H9 (cell line): ENCODE measurements at regions not wholly inside any gene's neighbourhood (a gene's known extent, or its start where the extent isn't known, plus 50 kb on each side); places are given as distances from the start of the nearest gene placed in this dataset.

Source experiments
- DNase-seq: peaks from one replicate; pipeline ENCODE4 v3.0.0-alpha.2; 2017
- H2AFZ ChIP-seq: one replicate; pipeline ENCODE4 v1.6.1; 2013; ENCODE audit warnings: mild to moderate bottlenecking, low read length, control low read depth, moderate library complexity
- H2AK5ac ChIP-seq: 2 replicates; pipeline ENCODE4 v1.6.1; 2013; ENCODE audit warnings: low read length, control low read depth, mixed read lengths; ENCODE audit not compliant: insufficient read length
- H2BK120ac ChIP-seq: one replicate; pipeline ENCODE4 v1.6.1; 2013; ENCODE audit warnings: low read depth, mild to moderate bottlenecking, low read length, control low read depth, inconsistent platforms; ENCODE audit not compliant: poor library complexity, severe bottlenecking
- H2BK12ac ChIP-seq: 2 replicates; pipeline ENCODE4 v1.6.1; 2013; ENCODE audit warnings: low read length, control low read depth, mixed read lengths, low read depth; ENCODE audit not compliant: insufficient read length
- H2BK15ac ChIP-seq: 2 replicates; pipeline ENCODE4 v1.6.1; 2013; ENCODE audit warnings: low read depth, low read length, control low read depth
- H2BK20ac ChIP-seq: one replicate; pipeline ENCODE4 v1.6.1; 2013; ENCODE audit warnings: low read depth, mild to moderate bottlenecking, low read length, control low read depth, inconsistent platforms; ENCODE audit not compliant: poor library complexity, severe bottlenecking
- H2BK5ac ChIP-seq: 2 replicates; pipeline ENCODE4 v1.6.1; 2013; ENCODE audit warnings: low read length, control low read depth, mixed read lengths; ENCODE audit not compliant: insufficient read length
- H3K14ac ChIP-seq: 2 replicates; pipeline ENCODE4 v1.6.1; 2013; ENCODE audit warnings: low read length, control low read depth; ENCODE audit not compliant: insufficient read depth
- H3K18ac ChIP-seq: 2 replicates; pipeline ENCODE4 v1.6.1; 2013; ENCODE audit warnings: low read depth, mild to moderate bottlenecking, mixed read lengths, low read length, control low read depth; ENCODE audit not compliant: insufficient read length
- H3K23ac ChIP-seq: 2 replicates; pipeline ENCODE4 v1.6.1; 2013; ENCODE audit warnings: low read length, control low read depth, mixed read lengths, low read depth; ENCODE audit not compliant: insufficient read length
- H3K23me2 ChIP-seq: 2 replicates; pipeline ENCODE4 v1.6.1; 2013; ENCODE audit warnings: low read depth, mild to moderate bottlenecking, mixed read lengths, low read length, control low read depth; ENCODE audit not compliant: insufficient read length, poor library complexity, severe bottlenecking
- H3K27ac ChIP-seq: 2 replicates; pipeline ENCODE4 v1.5.1; 2013; ENCODE audit warnings: low read length, control low read depth, mixed read lengths, low read depth; ENCODE audit not compliant: insufficient read length
- H3K27me3 ChIP-seq: 2 replicates; pipeline ENCODE4 v1.6.1; 2013; ENCODE audit warnings: low read length, control low read depth, inconsistent platforms; ENCODE audit not compliant: insufficient read depth
- H3K4ac ChIP-seq: 2 replicates; pipeline ENCODE4 v1.6.1; 2013; ENCODE audit warnings: low read depth, mild to moderate bottlenecking, control low read depth, inconsistent platforms, low read length, moderate library complexity
- H3K4me1 ChIP-seq: 2 replicates; pipeline ENCODE4 v1.6.1; 2013; ENCODE audit warnings: low read length, control low read depth, inconsistent platforms; ENCODE audit not compliant: insufficient read depth
- H3K4me2 ChIP-seq: 2 replicates; pipeline ENCODE4 v1.6.1; 2013; ENCODE audit warnings: low read length, control low read depth, mixed read lengths; ENCODE audit not compliant: insufficient read length, insufficient read depth
- H3K56ac ChIP-seq: 2 replicates; pipeline ENCODE4 v1.6.1; 2013; ENCODE audit warnings: low read depth, mild to moderate bottlenecking, mixed read lengths, low read length, control low read depth; ENCODE audit not compliant: insufficient read length
- H3K79me1 ChIP-seq: 2 replicates; pipeline ENCODE4 v1.6.1; 2013; ENCODE audit warnings: low read depth, mild to moderate bottlenecking, moderate library complexity, low read length, control low read depth, inconsistent platforms; ENCODE audit not compliant: insufficient read depth, poor library complexity, severe bottlenecking
- H3K79me2 ChIP-seq: 2 replicates; pipeline ENCODE4 v1.6.1; 2013; ENCODE audit warnings: low read length, control low read depth, inconsistent platforms; ENCODE audit not compliant: insufficient read depth
- H3K9ac ChIP-seq: 2 replicates; pipeline ENCODE4 v1.6.1; 2013; ENCODE audit warnings: low read length, control low read depth, mixed read lengths; ENCODE audit not compliant: insufficient read length; ENCODE audit errors: extremely low read depth
- H3K9me3 ChIP-seq: one replicate; pipeline ENCODE4 v1.6.1; 2013; ENCODE audit warnings: low read depth, low read length, inconsistent platforms; ENCODE audit not compliant: control insufficient read depth
- H3T11ph ChIP-seq: one replicate; pipeline ENCODE4 v1.6.1; 2013; ENCODE audit warnings: mild to moderate bottlenecking, low read length, control low read depth, inconsistent platforms
- H4K20me1 ChIP-seq: one replicate; pipeline ENCODE4 v1.6.1; 2013; ENCODE audit not compliant: control insufficient read depth, insufficient read length, insufficient read depth
- H4K5ac ChIP-seq: 2 replicates; pipeline ENCODE4 v1.6.1; 2013; ENCODE audit warnings: low read depth, mild to moderate bottlenecking, mixed read lengths, low read length, control low read depth; ENCODE audit not compliant: insufficient read length
- H4K8ac ChIP-seq: replicated peaks from 2 replicates; pipeline ENCODE4 v1.6.1; 2013; ENCODE audit warnings: low read length, control low read depth, mixed read lengths, low read depth; ENCODE audit not compliant: insufficient read length
- H4K91ac ChIP-seq: 2 replicates; pipeline ENCODE4 v1.6.1; 2013; ENCODE audit warnings: low read depth, mild to moderate bottlenecking, moderate library complexity, mixed read lengths, low read length, control low read depth; ENCODE audit not compliant: insufficient read length
- H3K27ac Mint-ChIP-seq, 3 experiments: 2 replicates in 2 of 3; 3 replicates in 1 of 3; pipeline ENCODE4 v1.8.0; 2020 to 2021; ENCODE audit warnings: mixed read lengths in 3 of 3, mild to moderate bottlenecking in 1 of 3, moderate library complexity in 1 of 3
- H3K27me3 Mint-ChIP-seq: 2 replicates; pipeline ENCODE4 v1.8.0; 2021; ENCODE audit warnings: low read depth, mild to moderate bottlenecking, moderate library complexity, mixed read lengths
- H3K36me3 Mint-ChIP-seq, 3 experiments: 2 replicates in 2 of 3; 3 replicates in 1 of 3; pipeline ENCODE4 v1.8.0; 2020 to 2021; ENCODE audit warnings: low read depth in 3 of 3, mixed read lengths in 3 of 3; ENCODE audit not compliant: insufficient read depth in 1 of 3
- H3K4me1 Mint-ChIP-seq, 2 experiments: 2 replicates each; pipeline ENCODE4 v1.8.0; 2020; ENCODE audit warnings: mixed read lengths in 2 of 2
- H3K4me3 Mint-ChIP-seq, 2 experiments: 2 replicates in 1 of 2; 3 replicates in 1 of 2; pipeline ENCODE4 v1.8.0; 2020 to 2021; ENCODE audit warnings: mild to moderate bottlenecking in 2 of 2, mixed read lengths in 2 of 2, moderate library complexity in 1 of 2
- H3K9me3 Mint-ChIP-seq, 2 experiments: 2 replicates in 1 of 2; 3 replicates in 1 of 2; pipeline ENCODE4 v1.8.0; 2020; ENCODE audit warnings: mild to moderate bottlenecking in 2 of 2, mixed read lengths in 2 of 2, moderate library complexity in 1 of 2
- CTCF ChIP-seq: fragments of 200-600 bp; sonication (generic); conservative IDR thresholded peaks from 3 replicates; pipeline ENCODE4 v1.8.0; 2021; ENCODE audit warnings: antibody characterized with exemption, mild to moderate bottlenecking
- WGBS: extraction: QIAGEN DNeasy Blood & Tissue Kit; methylation state at CpG from one replicate; pipeline ENCODE4 v1.1.7; 2013; ENCODE audit warnings: missing lambda C conversion rate, low lambda C conversion rate, mixed read lengths; ENCODE audit not compliant: insufficient read length; ENCODE audit errors: extremely low coverage; 5-methylcytosine and 5-hydroxymethylcytosine counted together

GRCh38 chr1:98331718-98332311, 329.7 kb upstream of the SNX7 start:
- Mint-ChIP-seq H3K9me3 (no peaks in the 10 kb centered on the region), H3K36me3 (no peaks in the 10 kb centered on the region), H3K4me1 (peaks cover 3 to 6% of the 10 kb centered on the region in 2 experiments; a peak in 1 of 4 replicates), H3K4me3 (no peak overlapping the region), H3K27me3 (no peaks in the 10 kb centered on the region; the same call in 1 of the 2 replicates), H3K27ac (no peak overlapping the region)
- TF ChIP-seq CTCF, result no peak
- no peaks in the 10 kb centered on the region for H3K23me2 ChIP-seq
- no peaks in the 10 kb centered on the region for H3K79me1 ChIP-seq
- no peak for DNase-seq
- H3T11ph ChIP-seq, result no peak overlapping the region
- no peak overlapping the region for H2BK12ac ChIP-seq
- H3K79me2 ChIP-seq, result no peaks in the 10 kb centered on the region
- H3K56ac ChIP-seq, result no peak overlapping the region
- H2BK15ac ChIP-seq, result no peak overlapping the region
- H2AK5ac ChIP-seq, result no peak overlapping the region
- H3K4ac ChIP-seq, result no peak overlapping the region
- no peak overlapping the region for H3K23ac ChIP-seq
- H4K8ac ChIP-seq, result no peak overlapping the region
- no peak overlapping the region for H4K5ac ChIP-seq
- no peak overlapping the region for H2BK120ac ChIP-seq
- no peak overlapping the region for H3K18ac ChIP-seq
- no peak overlapping the region for H3K14ac ChIP-seq
- H4K91ac ChIP-seq, result no peak overlapping the region
- H4K20me1 ChIP-seq, result no peaks in the 10 kb centered on the region
- H2BK20ac ChIP-seq, result no peak overlapping the region
- H3K9ac ChIP-seq, result no peak overlapping the region
- whole genome bisulfite sequencing, result no CpG with 5 or more reads among the region's 5 CpGs
- H3K9me3 ChIP-seq, result no peaks in the 10 kb centered on the region
- no peak overlapping the region for H3K27ac ChIP-seq
- no peak overlapping the region for H2AFZ ChIP-seq
- H3K27me3 ChIP-seq, result no peaks in the 10 kb centered on the region
- H2BK5ac ChIP-seq, result no peak overlapping the region
- H3K4me2 ChIP-seq, result no peak overlapping the region
- no peaks in the 10 kb centered on the region for H3K4me1 ChIP-seq
